ENCODE measurements at regions not wholly inside any gene's neighbourhood (a gene's known extent, or its start where the extent isn't known, plus 50 kb on each side); places are given as distances from the start of the nearest gene placed in this dataset.
"Not testable (repeated sequence)": the region's sequence is repeated elsewhere in the genome, so short reads cannot be mapped to it uniquely, and the experiment has no call there.

DNA sequence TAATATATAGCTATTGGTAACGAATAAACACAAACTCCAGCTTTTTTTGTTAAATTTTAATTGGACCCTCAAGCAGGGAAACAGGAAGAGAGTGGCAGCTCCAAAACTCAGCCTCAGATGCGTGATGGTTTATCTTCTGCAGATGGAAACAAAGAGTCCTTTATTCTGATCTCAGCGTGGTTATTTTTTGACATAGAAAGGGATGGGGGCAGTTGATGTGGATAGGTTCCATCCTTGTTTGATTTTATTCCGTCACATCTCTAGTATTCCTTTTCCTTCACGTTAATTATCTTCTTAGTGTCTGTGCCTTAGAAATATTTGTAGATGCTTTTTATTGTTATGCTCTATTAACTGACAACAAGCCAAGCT is 447.6 kb upstream of the SEL1L start:
- CTCF ChIA-PET = interaction anchor here (1.0 kb wide), 1 partner anchor 289 kb away, joined by 3 read pairs; no protein-coding TSS in a partner anchor
- no peaks in the 10 kb centered on the region for H3K36me3 Mint-ChIP-seq
- no peaks in the 10 kb centered on the region for H3K4me1 Mint-ChIP-seq
- H3K9me3 Mint-ChIP-seq (ENCODE audit: low read depth) = no peaks in the 10 kb centered on the region
- ATAC-seq (no peak), DNase-seq (no peak)
- no peaks in the 10 kb centered on the region for H3K27me3 Mint-ChIP-seq
- H3K27ac Mint-ChIP-seq = no peak overlapping the region
- no peak overlapping the region for H3K4me3 Mint-ChIP-seq

DNA sequence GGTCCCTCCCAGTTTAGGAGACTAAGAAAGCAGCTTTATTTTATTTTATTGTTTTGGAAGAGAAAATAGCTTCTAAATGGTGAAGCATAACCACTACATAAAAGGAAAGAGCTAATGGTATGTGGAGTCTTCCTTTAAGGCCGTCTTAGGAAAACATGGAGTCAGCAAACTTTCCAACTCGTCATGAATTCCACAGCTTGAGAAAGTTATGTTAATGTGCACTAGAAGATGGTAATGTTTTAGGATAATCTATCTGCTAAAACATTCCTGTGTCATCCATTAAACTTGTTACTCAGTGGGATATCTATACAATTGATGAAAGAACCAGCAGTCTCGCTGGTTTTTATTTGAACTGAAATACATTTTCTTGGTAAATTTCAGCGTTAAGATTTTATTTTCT is 448.4 kb upstream of the SEL1L start:
- CTCF ChIA-PET = interaction anchor here (1.0 kb wide), 1 partner anchor 290 kb away, joined by 3 read pairs; no protein-coding TSS in a partner anchor
- H3K27ac Mint-ChIP-seq = no peak overlapping the region
- H3K36me3 Mint-ChIP-seq = no peaks in the 10 kb centered on the region
- DNase-seq (no peak), ATAC-seq (no peak)
- no peaks in the 10 kb centered on the region for H3K27me3 Mint-ChIP-seq
- H3K9me3 Mint-ChIP-seq (ENCODE audit: low read depth) = no peaks in the 10 kb centered on the region
- no peaks in the 10 kb centered on the region for H3K4me1 Mint-ChIP-seq
- no peak overlapping the region for H3K4me3 Mint-ChIP-seq

DNA sequence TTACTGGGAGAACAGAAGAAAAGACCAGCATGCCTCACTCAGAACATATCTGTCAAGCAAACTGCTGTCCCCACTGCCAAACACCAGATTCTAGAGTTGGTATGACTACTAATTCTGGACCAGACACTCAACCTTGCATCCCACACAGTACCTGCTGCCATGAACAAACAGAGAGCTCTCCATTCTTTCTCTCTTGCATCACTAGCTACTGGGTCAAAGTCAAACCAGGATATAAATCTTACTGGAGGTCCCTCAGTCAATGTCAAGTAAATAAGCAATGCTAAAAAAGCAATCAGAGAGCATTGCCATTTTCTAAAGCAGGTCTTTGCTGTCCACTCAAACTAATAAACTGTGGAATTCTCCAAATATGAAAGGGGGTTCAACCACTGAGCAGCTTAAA is 452.4 kb upstream of the SEL1L start:
- Mint-ChIP-seq H3K36me3 (no peaks in the 10 kb centered on the region), H3K27me3 (no peaks in the 10 kb centered on the region), H3K27ac (no peak overlapping the region), H3K9me3 (ENCODE audit: low read depth) (no peaks in the 10 kb centered on the region), H3K4me3 (no peak overlapping the region), H3K4me1 (no peaks in the 10 kb centered on the region)
- DNase-seq = no peak
- no peak for ATAC-seq
- CTCF ChIA-PET = no interaction called here

GRCh38 chr14:81989211-81989610 is 455.6 kb upstream of the SEL1L start:
- Mint-ChIP-seq H3K36me3 (no peaks in the 10 kb centered on the region), H3K9me3 (ENCODE audit: low read depth) (no peaks in the 10 kb centered on the region), H3K4me3 (no peak overlapping the region), H3K27ac (no peak overlapping the region), H3K4me1 (peaks cover 1% of the 10 kb centered on the region), H3K27me3 (no peaks in the 10 kb centered on the region)
- no peak for ATAC-seq
- CTCF ChIA-PET = no interaction called here
- no peak for DNase-seq

- peaks cover 1% of the 10 kb centered on the region for H3K4me1 Mint-ChIP-seq
- no peak for ATAC-seq
- no peaks in the 10 kb centered on the region for H3K36me3 Mint-ChIP-seq
- peak; percentile 49 for DNase-seq
- no peaks in the 10 kb centered on the region for H3K27me3 Mint-ChIP-seq
- CTCF ChIA-PET = interaction anchor here (1.0 to 1.4 kb wide), 2 partner anchors 22 to 365 kb away, joined by 3 to 4 read pairs; no protein-coding TSS in a partner anchor
- H3K27ac Mint-ChIP-seq = no peak overlapping the region
- no peaks in the 10 kb centered on the region for H3K9me3 Mint-ChIP-seq (ENCODE audit: low read depth)
- H3K4me3 Mint-ChIP-seq = no peak overlapping the region
Observed at GRCh38 chr14:81990312-81990761, 456.7 kb upstream of the SEL1L start.

- DNase-seq (no peak), ATAC-seq (no peak)
- Mint-ChIP-seq H3K36me3 (no peaks in the 10 kb centered on the region), H3K4me1 (peaks cover 1% of the 10 kb centered on the region), H3K9me3 (ENCODE audit: low read depth) (no peaks in the 10 kb centered on the region), H3K4me3 (no peak overlapping the region), H3K27ac (no peak overlapping the region), H3K27me3 (no peaks in the 10 kb centered on the region)
- CTCF ChIA-PET = no interaction called here
Observed at GRCh38 chr14:81991998-81992397, 458.3 kb upstream of the SEL1L start.

DNA sequence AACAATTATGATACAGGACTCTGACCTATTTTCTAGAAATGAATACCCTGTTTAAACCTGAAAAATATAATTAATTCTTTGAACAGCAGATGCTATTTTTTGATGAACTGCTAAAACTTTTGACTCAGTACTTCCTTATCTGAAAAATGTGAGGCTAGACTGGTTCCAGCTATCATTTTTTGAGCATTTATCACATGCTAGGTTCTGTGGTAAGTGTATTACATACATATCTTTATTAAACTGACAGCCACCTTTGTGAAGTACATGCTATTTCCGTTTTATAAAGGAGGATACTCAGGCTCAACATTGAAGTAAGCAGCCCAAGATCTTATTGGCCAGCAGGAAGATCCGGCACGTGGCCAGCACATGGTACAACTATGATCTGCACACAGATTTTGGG is 459.8 kb upstream of the SEL1L start:
- no peak overlapping the region for H3K4me3 Mint-ChIP-seq
- CTCF ChIA-PET = no interaction called here

GRCh38 chr14:82003426-82003825 is 469.8 kb upstream of the SEL1L start:
- no peaks in the 10 kb centered on the region for H3K4me1 Mint-ChIP-seq
- H3K36me3 Mint-ChIP-seq = no peaks in the 10 kb centered on the region
- H3K9me3 Mint-ChIP-seq (ENCODE audit: low read depth) = peaks cover 7% of the 10 kb centered on the region
- H3K27me3 Mint-ChIP-seq = no peaks in the 10 kb centered on the region
- CTCF ChIA-PET = no interaction called here
- ATAC-seq = no peak
- no peak for DNase-seq
- no peak overlapping the region for H3K27ac Mint-ChIP-seq
- H3K4me3 Mint-ChIP-seq = no peak overlapping the region

More for the DNA sequence above, 459.8 kb upstream of the SEL1L start:
- Mint-ChIP-seq H3K9me3 (ENCODE audit: low read depth) (no peaks in the 10 kb centered on the region), H3K4me1 (peaks cover 1% of the 10 kb centered on the region), H3K27ac (no peak overlapping the region), H3K27me3 (no peaks in the 10 kb centered on the region), H3K36me3 (no peaks in the 10 kb centered on the region)
- ATAC-seq (no peak), DNase-seq (no peak)

DNA sequence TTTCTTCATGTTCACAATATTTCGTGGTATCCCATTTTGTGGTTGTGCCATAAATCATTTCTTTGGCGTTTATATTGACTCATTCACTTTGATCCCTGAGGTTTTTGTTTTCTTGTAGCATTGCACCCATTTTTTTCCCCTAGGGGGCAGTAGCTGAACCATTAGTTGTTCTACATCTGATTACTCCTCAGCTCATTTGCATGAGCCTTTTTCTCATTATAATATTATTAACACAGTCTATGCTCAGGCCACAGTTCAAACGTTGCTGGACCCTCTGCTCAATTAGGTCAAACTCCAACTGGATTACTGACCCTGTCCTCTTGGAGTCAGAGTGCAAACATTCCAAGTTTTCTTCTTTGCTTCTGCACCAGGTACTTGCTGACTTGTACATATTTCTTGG is 475.4 kb upstream of the SEL1L start:
- Mint-ChIP-seq H3K9me3 (ENCODE audit: low read depth) (peaks cover 8% of the 10 kb centered on the region), H3K4me3 (no peak overlapping the region), H3K4me1 (no peaks in the 10 kb centered on the region), H3K36me3 (no peaks in the 10 kb centered on the region), H3K27ac (no peak overlapping the region), H3K27me3 (no peaks in the 10 kb centered on the region)
- CTCF ChIA-PET = no interaction called here
- DNase-seq = no peak
- no peak for ATAC-seq

GRCh38 chr14:82009993-82010392 is 476.3 kb upstream of the SEL1L start:
- Mint-ChIP-seq H3K36me3 (no peaks in the 10 kb centered on the region), H3K4me3 (no peak overlapping the region), H3K4me1 (no peaks in the 10 kb centered on the region)

DNA sequence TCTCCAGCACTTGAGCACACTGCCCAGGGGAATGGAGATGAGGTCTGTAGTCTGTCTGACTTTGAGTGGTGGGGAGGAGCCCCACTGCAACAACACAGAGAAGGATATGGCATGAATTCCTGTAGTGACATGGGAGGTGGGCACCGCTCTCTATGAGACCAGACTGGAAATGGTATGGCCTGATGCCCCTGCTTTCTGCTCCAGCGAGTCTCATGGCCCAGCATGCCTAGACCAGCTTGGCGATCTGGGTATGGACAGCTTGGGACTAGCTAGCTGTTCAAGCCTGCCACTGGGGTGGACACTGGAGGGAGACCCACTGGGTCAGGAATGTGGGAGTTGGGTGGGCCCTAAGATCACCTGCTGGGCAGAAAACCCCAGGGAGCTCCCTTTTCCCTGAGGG is 477.8 kb upstream of the SEL1L start:
- no peaks in the 10 kb centered on the region for H3K27me3 Mint-ChIP-seq
- no peak for ATAC-seq
- H3K4me1 Mint-ChIP-seq = no peaks in the 10 kb centered on the region
- no peak overlapping the region for H3K4me3 Mint-ChIP-seq
- H3K9me3 Mint-ChIP-seq (ENCODE audit: low read depth) = peaks cover 7% of the 10 kb centered on the region
- CTCF ChIA-PET = interaction anchor here (1.7 kb wide), 1 partner anchor 21 kb away, joined by 4 read pairs; no protein-coding TSS in a partner anchor
- no peak for DNase-seq
- H3K27ac Mint-ChIP-seq = no peak overlapping the region
- H3K36me3 Mint-ChIP-seq = no peaks in the 10 kb centered on the region

More at GRCh38 chr14:82009993-82010392, 476.3 kb upstream of the SEL1L start:
- H3K27me3 Mint-ChIP-seq = no peaks in the 10 kb centered on the region
- CTCF ChIA-PET = no interaction called here
- peaks cover 7% of the 10 kb centered on the region for H3K9me3 Mint-ChIP-seq (ENCODE audit: low read depth)
- ATAC-seq = no peak
- no peak overlapping the region for H3K27ac Mint-ChIP-seq
- DNase-seq = no peak

GRCh38 chr14:82029038-82029437 is 495.4 kb upstream of the SEL1L start:
- Mint-ChIP-seq H3K27ac (no peak overlapping the region), H3K27me3 (no peaks in the 10 kb centered on the region), H3K4me3 (no peak overlapping the region), H3K4me1 (no peaks in the 10 kb centered on the region), H3K9me3 (ENCODE audit: low read depth) (peaks cover 21% of the 10 kb centered on the region), H3K36me3 (no peaks in the 10 kb centered on the region)
- CTCF ChIA-PET = no interaction called here
- no peak for DNase-seq
- no peak for ATAC-seq

DNA sequence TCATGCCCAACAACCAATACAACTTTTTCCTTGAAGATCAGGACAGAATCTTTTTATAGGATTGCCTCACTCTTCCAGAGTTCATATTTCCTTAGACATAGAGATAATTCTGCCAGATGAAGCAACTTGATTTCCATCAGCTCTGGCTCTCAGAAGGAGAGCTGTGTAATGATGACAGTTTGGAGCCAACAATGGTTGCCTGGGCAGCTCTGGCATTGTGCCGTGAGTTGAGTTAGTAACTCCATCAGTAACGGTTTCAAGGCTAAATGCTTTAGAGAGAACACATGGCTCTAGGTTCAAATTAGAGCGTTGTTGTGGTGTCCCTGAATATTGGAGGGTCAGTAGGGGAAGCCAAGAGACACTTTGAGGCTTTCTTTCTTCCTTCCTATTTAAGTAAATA is 501.7 kb upstream of the SEL1L start:
- Mint-ChIP-seq H3K4me3 (no peak overlapping the region), H3K27me3 (no peaks in the 10 kb centered on the region), H3K4me1 (no peaks in the 10 kb centered on the region), H3K36me3 (no peaks in the 10 kb centered on the region), H3K27ac (no peak overlapping the region), H3K9me3 (ENCODE audit: low read depth) (peaks cover 4% of the 10 kb centered on the region)
- CTCF ChIA-PET = no interaction called here
- ATAC-seq (no peak), DNase-seq (no peak)

- H3K4me3 Mint-ChIP-seq; ATAC-seq; DNase-seq; H3K9me3 Mint-ChIP-seq (ENCODE audit: low read depth); H3K36me3 Mint-ChIP-seq; H3K27me3 Mint-ChIP-seq; H3K27ac Mint-ChIP-seq; CTCF ChIA-PET; H3K4me1 Mint-ChIP-seq: not testable (repeated sequence)
Observed at GRCh38 chr14:82038066-82038465, 504.4 kb upstream of the SEL1L start.

DNA sequence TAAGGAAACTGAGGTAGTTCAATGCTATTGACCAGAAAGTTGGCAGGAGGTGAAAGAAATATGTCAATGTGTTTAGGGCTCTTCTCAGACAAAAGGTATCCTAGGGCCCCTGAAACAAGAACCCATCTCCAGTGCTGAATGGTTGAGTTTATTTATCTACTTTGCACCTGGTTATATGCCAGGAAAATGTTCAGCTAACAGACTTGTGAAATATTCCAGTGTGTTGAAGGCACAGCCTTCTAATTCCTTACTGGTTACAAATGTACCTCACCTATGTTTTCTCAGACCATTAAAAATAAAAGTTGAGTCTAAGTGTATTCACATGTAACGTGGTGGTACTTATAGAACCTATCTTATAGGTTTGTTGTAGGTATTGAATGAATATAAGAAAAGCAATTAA is 511.7 kb upstream of the SEL1L start:
- Mint-ChIP-seq H3K27ac (no peak overlapping the region), H3K36me3 (no peaks in the 10 kb centered on the region), H3K4me3 (no peak overlapping the region), H3K27me3 (no peaks in the 10 kb centered on the region), H3K4me1 (no peaks in the 10 kb centered on the region), H3K9me3 (ENCODE audit: low read depth) (no peaks in the 10 kb centered on the region)
- CTCF ChIA-PET = no interaction called here
- no peak for ATAC-seq
- no peak for DNase-seq

Data from activated CD8-positive, alpha-beta memory T cell treated with anti-CD3 and anti-CD28 coated beads, Interleukin-2, amount 10 ng/mL, durations not matched to agents 7 days and 5 days (primary cell).